NCI-H510A (cell line): ENCODE measurements at regions not wholly inside any gene's neighbourhood (a gene's known extent, or its start where the extent isn't known, plus 50 kb on each side); places are given as distances from the start of the nearest gene placed in this dataset.
"Not testable (repeated sequence)": the region's sequence is repeated elsewhere in the genome, so short reads cannot be mapped to it uniquely, and the experiment has no call there.

ENCODE experiments used
- DNase-seq: peaks from one replicate; lab custom pipeline; 2025; lab: John Stamatoyannopoulos, UW

- DNase-seq: no peak
Measured at GRCh38 chr7:89927762-89928161, 226.5 kb upstream of the STEAP1 start.

- no peak for DNase-seq
Measured at GRCh38 chr7:89928451-89928850, 225.8 kb upstream of the STEAP1 start.

DNA sequence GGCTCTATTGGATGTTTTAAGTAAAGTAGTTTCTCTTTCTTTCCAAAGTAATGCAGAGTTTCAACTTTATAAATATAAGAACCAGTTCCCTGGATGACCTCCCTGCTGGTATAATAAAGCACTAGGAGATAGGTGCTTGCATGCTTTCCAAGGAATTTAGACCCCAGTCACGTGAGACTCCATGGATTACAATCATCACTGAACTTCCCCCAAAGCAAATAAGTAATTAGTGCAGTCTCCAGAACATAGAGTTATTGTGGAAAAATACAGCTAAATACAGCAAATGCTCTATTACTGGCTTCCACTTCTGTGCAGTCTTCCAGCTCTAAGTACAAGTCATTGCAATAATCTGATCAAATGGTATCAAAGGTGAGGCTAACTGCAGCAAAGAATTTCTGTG is 220.2 kb upstream of the STEAP1 start:
- DNase-seq: no peak

- DNase-seq: no peak
Measured at GRCh38 chr7:89943525-89944050, 210.7 kb upstream of the STEAP1 start.

DNA sequence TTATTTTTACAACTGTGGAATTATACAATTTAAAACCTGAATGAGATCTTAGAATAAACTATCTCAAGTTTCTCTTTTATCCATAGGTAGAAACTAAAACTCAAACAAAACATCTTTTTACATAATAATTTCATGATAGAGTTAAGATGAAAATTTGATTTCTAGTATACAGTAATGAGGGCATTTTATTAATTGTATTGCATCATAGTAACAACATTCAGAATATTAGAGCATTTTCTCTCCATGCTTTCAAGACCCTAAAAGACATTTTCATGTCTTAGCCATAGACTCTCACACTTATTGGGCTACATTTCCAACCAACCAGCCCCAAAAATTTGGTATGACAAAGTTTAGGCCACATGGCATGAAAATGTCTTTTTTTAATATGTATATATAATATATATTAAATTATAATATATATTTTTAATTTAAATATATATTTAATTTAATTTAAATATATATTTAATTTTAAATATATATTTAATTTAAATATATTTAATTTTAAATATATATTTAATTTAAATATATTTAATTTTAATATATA is 195.7 kb upstream of the STEAP1 start:
- DNase-seq: no peak

GRCh38 chr7:89966067-89966664 is 188.1 kb upstream of the STEAP1 start:
- DNase-seq: no peak

- no peak for DNase-seq
Measured at GRCh38 chr7:89975577-89975976, 178.7 kb upstream of the STEAP1 start.

GRCh38 chr7:89987665-89988064 is 166.6 kb upstream of the STEAP1 start:
- DNase-seq: no peak

GRCh38 chr7:89988074-89988473 is 166.2 kb upstream of the STEAP1 start:
- DNase-seq: no peak

DNA sequence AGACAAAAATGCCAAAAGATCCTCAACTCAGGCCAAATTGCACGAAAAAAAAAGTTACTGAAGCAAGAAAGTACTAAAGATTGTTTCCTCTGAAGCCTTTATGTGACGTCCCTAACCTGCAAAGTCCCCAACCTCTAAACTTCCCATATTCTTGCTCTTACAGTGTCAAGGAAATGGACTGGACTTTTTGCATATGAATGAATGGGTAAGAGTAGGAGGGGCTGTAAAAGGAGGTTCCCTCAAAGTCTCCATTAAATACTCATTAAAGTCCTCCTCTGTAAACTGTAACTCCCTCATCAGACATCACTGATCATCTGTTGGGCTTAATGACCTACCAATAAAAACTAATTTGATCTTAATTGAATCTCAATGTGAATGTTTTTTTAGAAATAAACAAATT is 164.8 kb upstream of the STEAP1 start:
- DNase-seq: no peak

DNA sequence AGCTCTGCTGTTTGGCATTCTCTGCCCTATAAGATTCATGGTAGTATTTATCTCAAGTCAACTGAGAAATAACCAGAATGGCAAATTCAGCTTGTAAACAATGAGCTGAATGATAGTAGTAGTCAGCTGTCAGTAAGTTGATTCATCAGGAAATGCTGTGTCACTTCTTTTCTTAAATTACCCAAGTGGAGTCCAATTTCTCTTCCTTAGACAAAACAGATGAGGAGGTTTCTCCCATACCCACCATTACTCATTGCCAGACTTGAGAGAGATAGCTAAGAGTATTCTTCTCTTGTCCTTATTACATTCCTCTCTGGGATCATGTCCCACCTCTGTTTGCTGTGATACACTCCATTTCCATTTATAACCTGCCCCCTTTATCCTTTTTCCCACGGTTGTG is 159.8 kb upstream of the STEAP1 start:
- DNase-seq: no peak

DNA sequence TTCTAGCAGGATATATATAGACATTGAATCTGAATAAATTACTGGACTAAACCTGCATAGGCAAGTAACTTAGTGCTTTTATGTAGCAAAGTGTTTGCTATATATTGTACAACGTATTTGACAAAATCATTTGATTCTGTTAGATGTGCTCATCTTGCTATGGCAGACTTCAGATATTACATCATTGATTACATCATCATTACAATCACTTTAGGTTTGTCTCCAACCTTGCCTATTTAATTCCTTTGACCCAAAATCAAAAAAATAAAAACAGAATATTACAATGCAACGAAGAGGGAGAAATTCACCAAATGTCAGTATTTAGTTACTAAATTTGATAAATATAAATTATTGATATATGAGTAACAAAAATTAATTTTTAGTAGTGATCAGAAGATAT is 155.7 kb upstream of the STEAP1 start:
- DNase-seq: no peak

DNA sequence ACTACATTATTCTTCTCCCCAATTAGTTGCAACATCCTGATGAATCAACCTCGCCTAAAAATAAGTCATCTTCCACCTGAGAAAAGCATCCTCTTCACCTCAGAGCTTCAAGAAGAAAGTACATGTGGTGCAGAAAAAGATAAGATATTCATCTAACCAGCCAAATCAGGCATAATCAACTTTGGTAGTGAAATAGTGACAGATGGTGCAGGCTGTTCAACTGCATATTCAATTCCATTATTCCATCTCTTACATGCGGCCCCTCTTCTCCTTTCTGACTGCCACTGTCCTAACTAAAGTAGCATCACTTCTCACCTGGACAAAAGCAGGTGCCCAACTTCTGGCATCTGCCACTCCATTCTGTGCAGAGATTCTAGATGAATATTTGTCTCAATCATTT is 148.4 kb upstream of the STEAP1 start:
- DNase-seq: no peak

DNA sequence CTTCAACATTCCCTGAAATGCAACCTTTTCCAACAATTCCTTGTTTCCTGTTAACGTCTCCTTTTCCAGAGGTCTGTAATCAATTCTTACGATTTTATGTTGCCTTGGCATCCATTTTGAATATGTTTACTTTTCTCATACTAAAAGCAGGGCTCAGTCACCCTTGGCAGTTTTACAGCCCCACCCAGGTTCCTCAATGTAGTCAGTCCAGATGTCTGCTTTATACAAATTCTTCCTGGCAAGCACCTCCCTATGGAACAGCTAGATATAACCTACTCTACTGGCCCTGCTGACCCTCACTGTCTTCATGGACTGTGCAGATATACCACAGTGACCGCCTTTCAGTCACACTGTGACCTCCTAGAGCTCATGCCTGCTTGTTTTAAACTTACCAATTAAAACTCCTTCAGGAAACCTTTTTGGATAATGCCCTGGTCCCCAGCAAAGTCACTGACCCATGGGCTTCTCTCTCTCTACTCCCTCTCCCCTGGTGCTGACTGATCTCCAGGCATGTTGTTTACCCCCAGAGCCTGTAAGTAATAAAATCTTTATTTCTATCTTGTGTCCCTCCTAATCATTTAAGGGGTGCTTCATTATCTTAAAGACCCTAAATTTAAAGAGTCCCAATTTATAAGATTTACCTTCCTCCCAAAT is 147.1 kb upstream of the STEAP1 start:
- no peak for DNase-seq

DNA sequence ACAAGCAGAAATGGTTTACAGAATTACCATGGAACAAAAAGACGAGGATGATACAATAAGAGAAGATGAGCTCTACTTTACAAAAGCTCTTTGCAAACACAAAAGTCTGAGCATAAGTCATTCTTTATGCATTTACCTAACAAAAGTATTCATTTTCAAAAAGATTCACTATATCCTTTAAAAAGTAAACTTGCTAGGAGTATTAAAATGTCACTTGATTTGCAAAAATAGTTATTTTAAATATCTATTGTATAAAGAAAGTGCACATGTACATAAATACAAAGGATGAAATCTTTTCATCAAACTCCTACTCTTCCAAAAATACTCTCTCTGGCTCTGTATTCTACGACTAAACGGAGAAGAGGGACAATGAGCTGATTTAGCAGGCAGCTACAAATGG is 146.4 kb upstream of the STEAP1 start:
- no peak for DNase-seq

GRCh38 chr7:90022213-90022612 is 132.1 kb upstream of the STEAP1 start:
- DNase-seq: no peak

- no peak for DNase-seq
Measured at GRCh38 chr7:90025771-90026170, 128.5 kb upstream of the STEAP1 start.

GRCh38 chr7:90033850-90034249 is 120.4 kb upstream of the STEAP1 start:
- DNase-seq: no peak

- no peak for DNase-seq
Measured at GRCh38 chr7:90053094-90053493, 101.2 kb upstream of the STEAP1 start.

DNA sequence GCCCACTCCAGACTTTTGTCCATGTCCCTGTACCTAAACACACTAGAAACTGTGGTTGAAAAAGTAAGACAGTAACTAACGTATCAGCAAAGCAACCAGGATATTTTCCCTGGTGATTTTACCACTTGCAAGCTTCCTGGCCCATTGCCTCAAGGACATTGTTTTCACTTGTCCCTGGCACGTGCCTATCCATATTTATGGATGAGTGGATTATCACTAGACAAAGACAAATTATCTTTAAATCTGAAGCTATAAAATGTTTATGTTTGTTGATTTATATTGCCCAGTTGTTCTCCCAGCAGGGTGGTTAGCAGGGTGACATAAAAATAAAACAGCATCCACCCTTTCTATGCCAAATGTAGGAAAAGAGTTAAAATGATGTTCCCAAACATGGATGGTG is 93.2 kb upstream of the STEAP1 start:
- DNase-seq: no peak

GRCh38 chr7:90064370-90064769 is 89.9 kb upstream of the STEAP1 start:
- DNase-seq: no peak

DNA sequence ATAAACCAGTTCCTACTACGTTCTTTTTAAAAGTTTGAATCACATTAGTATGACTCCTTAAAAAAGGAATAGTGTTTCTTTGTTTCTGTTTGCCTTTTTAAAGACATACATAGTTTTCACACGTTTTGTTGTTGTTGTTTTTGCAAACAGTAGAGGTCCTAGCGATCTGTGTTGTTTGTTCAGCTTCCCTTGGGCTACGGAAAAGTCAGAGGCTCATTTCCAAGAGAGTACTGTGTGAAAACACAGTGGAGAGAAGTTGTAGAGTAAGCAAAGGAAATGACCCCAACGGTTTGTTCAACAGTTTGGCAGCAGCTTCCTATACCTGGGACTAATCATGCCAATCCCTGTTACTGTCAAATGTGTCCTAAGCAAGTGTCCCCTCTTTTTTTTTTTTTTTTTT is 87.1 kb upstream of the STEAP1 start:
- no peak for DNase-seq

DNA sequence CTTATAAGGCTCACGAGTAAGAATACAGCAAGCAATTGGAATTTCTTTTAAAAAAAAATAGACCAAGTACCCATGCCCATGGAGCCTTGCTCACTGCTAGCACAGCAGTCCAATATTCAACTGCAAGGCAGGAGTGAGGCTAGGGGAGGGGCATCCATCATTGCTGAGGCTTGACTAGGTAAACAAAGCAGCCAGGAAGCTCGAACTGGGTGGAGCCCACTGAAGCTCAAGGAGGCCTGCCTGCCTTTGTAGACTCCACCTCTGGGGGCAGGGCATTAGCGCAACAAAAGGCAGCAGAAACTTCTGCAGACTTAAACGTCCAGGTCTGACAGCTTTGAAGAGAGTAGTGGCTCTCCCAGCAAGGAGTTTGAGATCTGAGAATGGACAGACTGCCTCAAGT is 84.0 kb upstream of the STEAP1 start:
- not testable (repeated sequence) for DNase-seq

GRCh38 chr7:90078921-90079320 is 75.3 kb upstream of the STEAP1 start:
- no peak for DNase-seq
